Activated naive CD4-positive, alpha-beta T cell treated with anti-CD3 and anti-CD28 coated beads, Interleukin-2, amount 50 U/mL, for 24 hours (primary cell): ENCODE measurements at regions not wholly inside any gene's neighbourhood (a gene's known extent, or its start where the extent isn't known, plus 50 kb on each side); places are given as distances from the start of the nearest gene placed in this dataset.

Source experiments
- H3K27ac Mint-ChIP-seq: one replicate; pipeline ENCODE4 v1.8.0; 2021; ENCODE audit warnings: mild to moderate bottlenecking, mixed read lengths
- H3K27me3 Mint-ChIP-seq: one replicate; pipeline ENCODE4 v1.8.0; 2021; ENCODE audit warnings: mixed read lengths
- H3K36me3 Mint-ChIP-seq: one replicate; pipeline ENCODE4 v1.8.0; 2021; ENCODE audit warnings: mixed read lengths
- H3K4me1 Mint-ChIP-seq: one replicate; pipeline ENCODE4 v1.8.0; 2021; ENCODE audit warnings: mixed read lengths
- H3K4me3 Mint-ChIP-seq: one replicate; pipeline ENCODE4 v1.8.0; 2021; ENCODE audit warnings: mild to moderate bottlenecking, mixed read lengths
- H3K9me3 Mint-ChIP-seq: one replicate; pipeline ENCODE4 v1.8.0; 2021; ENCODE audit warnings: mixed read lengths

DNA sequence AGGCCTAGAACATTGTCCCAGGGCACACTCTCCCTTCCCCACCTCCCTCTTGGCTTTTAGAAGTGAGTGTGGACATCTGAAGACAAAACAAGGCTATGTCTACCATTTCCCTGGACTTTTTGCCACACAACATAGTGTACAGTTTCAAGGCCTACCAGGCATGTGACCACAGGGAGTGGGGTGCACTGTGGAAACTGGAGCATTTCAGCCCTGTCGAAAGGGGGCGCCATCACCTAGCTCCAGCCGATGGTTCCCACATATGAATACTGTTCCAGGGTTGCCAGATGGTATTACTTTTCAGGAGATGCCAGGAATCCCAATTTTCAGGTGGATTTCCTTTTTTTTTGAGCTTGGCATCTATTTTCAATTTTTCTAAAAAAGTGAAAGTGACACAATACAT is 140.7 kb downstream of the KATNIP start:
- no peaks in the 10 kb centered on the region for H3K4me1 Mint-ChIP-seq
- H3K27ac Mint-ChIP-seq, result no peak overlapping the region

DNA sequence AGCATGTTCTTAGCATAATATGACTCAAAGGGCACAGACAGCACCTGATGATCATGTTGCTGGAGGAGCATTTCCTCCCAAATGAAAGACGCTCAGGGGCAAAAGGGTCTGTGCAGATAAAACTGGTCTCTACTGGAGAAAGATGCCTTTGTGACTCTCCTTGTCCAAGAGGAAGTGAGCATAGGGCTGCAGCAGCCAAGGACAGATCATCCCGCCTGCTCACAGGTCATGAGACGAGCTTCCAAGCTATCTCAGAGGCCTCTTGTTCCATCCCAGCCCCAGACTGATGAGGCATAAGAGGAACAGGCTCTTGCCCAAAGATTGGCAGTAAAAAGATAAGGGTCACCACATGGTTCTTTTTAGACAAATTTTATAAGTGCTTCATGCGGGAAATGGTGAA is 141.8 kb downstream of the KATNIP start:
- no peak overlapping the region for H3K27ac Mint-ChIP-seq
- H3K9me3 Mint-ChIP-seq, result peaks cover 5% of the 10 kb centered on the region
- no peak overlapping the region for H3K4me3 Mint-ChIP-seq
- peaks cover 2% of the 10 kb centered on the region for H3K36me3 Mint-ChIP-seq
- H3K27me3 Mint-ChIP-seq, result no peaks in the 10 kb centered on the region
- H3K4me1 Mint-ChIP-seq, result no peaks in the 10 kb centered on the region

More for the DNA sequence above, 140.7 kb downstream of the KATNIP start:
- Mint-ChIP-seq H3K9me3 (no peaks in the 10 kb centered on the region), H3K27me3 (no peaks in the 10 kb centered on the region), H3K4me3 (no peak overlapping the region), H3K36me3 (no peaks in the 10 kb centered on the region)

DNA sequence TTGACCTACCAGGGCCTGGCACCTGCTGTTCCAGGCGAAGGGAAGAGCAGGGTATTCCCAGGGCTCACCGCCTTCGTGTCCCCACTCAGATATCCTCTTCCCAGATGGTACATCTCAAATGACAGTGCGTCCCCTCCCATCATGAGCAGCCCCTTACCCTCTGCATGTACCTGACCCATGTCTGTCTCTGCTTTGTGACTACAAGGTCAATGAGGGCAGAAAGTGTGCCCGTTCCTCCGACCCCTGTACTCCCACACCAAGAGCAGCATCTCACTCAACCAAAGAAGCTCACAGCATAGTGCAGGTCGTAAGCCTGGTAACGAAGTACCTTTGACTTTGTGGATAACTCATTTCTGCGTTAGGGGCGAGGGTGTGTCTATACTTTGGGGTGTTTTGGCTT is 142.6 kb downstream of the KATNIP start:
- Mint-ChIP-seq H3K4me1 (no peaks in the 10 kb centered on the region), H3K27ac (no peak overlapping the region), H3K9me3 (peaks cover 5% of the 10 kb centered on the region), H3K36me3 (peaks cover 2% of the 10 kb centered on the region), H3K4me3 (no peak overlapping the region), H3K27me3 (no peaks in the 10 kb centered on the region)

DNA sequence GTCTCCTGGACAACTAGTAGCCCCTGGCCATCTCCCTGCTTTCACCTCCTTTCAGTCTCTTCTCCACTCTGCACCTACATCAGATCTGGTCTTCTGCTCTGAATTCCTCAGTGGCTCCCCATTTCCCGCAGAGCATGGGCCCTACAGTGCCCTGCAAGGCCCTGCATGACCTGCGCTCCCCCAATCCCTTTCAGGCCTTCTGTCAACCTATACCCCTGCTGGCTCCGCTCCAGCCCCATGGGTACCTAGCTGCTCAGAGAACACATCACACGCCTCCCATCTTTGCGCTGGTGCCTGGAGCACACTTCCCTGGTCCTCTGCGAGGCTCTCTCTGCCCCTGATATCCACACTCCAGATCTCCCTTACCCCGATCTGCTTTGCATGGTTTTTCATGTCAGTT is 145.2 kb downstream of the KATNIP start:
- Mint-ChIP-seq H3K9me3 (peaks cover 5% of the 10 kb centered on the region), H3K36me3 (peaks cover 6% of the 10 kb centered on the region), H3K4me3 (no peak overlapping the region), H3K27me3 (no peaks in the 10 kb centered on the region), H3K27ac (no peak overlapping the region), H3K4me1 (no peaks in the 10 kb centered on the region)

DNA sequence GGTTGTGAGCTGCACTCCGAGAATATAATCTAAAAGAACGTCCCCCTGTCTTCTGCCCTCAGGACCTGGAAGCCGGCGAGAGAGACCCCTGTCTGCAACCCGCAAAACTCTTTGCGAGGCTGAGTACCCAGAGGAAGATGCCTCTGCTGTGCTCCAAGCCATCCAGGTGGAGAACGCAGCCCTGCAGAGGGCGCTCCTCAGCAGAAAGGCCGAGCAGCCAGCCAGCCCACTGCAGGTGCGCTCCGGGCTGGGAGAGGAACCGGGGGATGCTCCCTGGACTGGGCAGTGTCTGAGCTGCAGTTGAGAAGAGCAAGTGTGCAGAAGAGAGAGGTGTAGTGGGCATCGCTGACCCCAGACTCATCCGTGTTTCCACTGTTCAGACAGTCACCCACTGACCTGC is 148.3 kb downstream of the KATNIP start:
- Mint-ChIP-seq H3K9me3 (peaks cover 5% of the 10 kb centered on the region), H3K4me1 (no peaks in the 10 kb centered on the region), H3K27me3 (no peaks in the 10 kb centered on the region), H3K27ac (no peak overlapping the region), H3K36me3 (peaks cover 8% of the 10 kb centered on the region), H3K4me3 (no peak overlapping the region)

DNA sequence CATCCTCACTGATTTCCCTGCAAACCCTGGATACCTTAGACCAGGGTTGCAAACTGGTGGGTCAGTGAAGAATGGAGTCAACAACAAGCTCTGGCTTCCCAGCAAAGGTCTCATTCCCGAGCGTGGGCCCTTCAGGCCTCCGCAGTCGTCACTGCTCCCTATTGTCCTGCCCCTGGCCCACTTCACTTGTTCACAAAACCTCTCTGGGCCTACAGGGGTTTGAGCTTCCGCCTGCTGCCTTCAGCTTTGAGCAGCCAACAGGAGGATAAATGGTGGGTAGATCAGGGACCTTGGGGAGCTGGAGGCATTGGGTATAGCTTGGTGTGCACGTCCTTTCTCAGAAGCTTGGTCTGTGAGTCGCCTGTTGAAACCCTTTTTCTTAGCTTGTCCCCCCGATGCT is 148.8 kb downstream of the KATNIP start:
- peaks cover 5% of the 10 kb centered on the region for H3K9me3 Mint-ChIP-seq
- no peak overlapping the region for H3K4me3 Mint-ChIP-seq
- no peaks in the 10 kb centered on the region for H3K27me3 Mint-ChIP-seq
- H3K36me3 Mint-ChIP-seq, result peaks cover 8% of the 10 kb centered on the region
- no peaks in the 10 kb centered on the region for H3K4me1 Mint-ChIP-seq
- H3K27ac Mint-ChIP-seq, result no peak overlapping the region

DNA sequence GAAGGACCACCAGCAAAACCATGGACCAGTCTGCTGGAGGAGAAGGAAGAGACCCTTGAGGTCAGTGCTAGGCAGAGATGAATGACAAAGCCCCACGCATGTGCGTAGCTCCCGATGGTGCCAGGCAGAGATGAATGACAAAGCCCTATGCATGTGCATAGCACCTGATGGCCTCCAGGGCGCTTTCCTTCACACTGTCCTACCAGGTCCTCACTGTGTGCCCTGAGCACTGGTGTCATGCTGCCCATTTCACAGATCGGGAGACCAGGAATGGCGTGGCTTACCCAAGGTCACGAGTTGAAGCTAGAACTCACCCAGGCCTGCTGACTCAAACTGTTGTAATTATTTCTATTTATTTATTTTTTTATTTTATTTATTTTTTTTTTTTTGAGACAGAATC is 149.6 kb downstream of the KATNIP start:
- Mint-ChIP-seq H3K27ac (no peak overlapping the region), H3K4me3 (no peak overlapping the region), H3K36me3 (peaks cover 10% of the 10 kb centered on the region), H3K27me3 (no peaks in the 10 kb centered on the region), H3K4me1 (no peaks in the 10 kb centered on the region), H3K9me3 (peaks cover 5% of the 10 kb centered on the region)

DNA sequence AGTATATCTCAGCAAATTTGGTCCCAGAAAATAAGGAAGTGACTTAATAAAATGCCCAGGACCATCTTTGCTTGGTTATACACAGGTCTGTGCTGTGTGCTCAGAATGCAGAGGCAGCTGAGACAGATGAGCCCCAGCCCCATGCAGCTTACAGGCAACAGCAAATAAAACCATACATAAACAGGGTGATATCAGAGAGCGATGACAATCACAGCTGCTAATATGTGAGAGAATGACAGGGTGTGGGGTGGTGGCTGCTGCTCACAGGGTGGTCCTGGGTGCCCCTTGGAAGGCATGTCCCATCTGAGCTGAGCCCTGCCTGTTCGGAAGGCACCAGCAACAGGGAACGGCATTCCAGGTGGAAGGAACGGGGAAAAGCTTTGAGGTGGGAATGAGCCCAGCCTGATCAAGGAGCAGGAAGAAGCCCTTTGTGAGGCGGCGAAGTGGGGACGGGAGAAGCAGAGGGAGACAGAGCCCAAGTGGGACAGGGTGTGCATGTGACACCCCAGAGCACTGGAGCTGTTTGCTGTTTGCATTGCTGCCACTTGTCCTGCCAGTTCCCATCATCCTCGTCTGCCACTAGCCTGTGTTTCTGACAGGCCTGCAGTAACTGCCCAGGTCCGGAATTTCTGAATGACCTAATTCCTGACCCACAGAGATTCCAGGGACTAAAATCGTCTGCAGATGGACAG is 150.5 kb downstream of the KATNIP start:
- Mint-ChIP-seq H3K27ac (no peak overlapping the region), H3K9me3 (peaks cover 5% of the 10 kb centered on the region), H3K4me3 (no peak overlapping the region), H3K36me3 (peaks cover 10% of the 10 kb centered on the region), H3K4me1 (no peaks in the 10 kb centered on the region), H3K27me3 (no peaks in the 10 kb centered on the region)

DNA sequence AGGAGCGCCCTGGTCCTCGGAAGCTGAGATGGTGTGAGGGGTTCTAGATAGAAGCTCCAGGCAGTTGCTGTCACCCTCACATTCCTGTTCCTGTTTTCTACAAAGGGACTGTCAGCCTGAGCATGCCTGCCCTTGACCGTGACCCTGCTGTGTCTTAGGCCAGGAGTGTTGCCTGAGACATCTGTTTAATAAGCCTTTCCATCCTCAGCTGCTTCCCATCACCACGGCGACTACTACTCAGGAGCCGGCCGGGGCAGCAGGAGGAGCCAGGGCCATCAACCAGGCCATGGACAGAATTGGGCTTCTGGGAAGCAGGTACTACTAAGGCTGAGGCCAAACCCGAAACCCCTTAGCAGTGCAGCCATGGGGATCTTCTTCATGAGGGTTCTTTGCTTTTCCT is 151.4 kb downstream of the KATNIP start:
- Mint-ChIP-seq H3K4me3 (no peak overlapping the region), H3K36me3 (peaks cover 9% of the 10 kb centered on the region), H3K27me3 (no peaks in the 10 kb centered on the region), H3K4me1 (no peaks in the 10 kb centered on the region), H3K27ac (no peak overlapping the region), H3K9me3 (peaks cover 2% of the 10 kb centered on the region)

DNA sequence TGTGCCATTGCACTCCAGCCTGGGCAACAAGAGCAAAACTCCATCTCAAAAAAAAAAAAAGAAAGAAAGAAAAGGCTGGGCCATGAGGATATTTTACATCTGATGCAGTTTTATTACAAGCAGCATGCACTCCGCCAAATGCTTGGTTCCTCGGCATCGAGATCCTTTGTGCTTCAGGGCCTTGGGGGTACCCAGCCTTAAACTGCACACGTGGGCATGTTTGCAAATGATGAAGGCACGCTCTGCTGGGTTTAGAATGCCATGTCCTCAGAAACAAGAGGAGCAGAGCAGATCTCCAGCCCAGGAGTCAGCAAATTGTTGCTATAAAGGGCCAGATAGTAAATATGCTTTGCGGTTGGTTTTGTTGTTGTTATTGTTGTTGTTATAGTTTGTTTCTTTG is 153.2 kb downstream of the KATNIP start:
- no peaks in the 10 kb centered on the region for H3K27me3 Mint-ChIP-seq
- H3K4me1 Mint-ChIP-seq, result no peaks in the 10 kb centered on the region
- H3K36me3 Mint-ChIP-seq, result peaks cover 8% of the 10 kb centered on the region
- H3K4me3 Mint-ChIP-seq, result no peak overlapping the region
- H3K27ac Mint-ChIP-seq, result no peak overlapping the region
- H3K9me3 Mint-ChIP-seq, result no peaks in the 10 kb centered on the region

DNA sequence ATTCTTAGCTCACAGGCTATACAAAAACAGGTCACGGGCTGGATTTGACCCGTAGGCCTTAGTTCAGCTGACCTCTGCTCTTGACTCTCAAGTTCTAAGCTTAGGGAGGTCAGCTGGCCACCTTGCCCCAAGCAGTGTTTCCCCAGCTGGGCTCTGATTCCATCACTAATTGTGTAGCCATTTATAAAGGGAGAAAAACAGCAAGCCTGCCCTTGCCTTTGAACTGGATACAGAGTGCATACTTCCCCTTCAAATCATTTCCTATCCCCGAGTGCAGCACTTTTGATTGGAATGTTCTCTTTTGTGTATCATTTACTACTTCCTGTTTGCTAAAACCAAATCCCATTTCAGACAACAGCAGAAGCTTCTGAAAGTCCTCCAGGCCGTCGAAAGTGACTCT is 153.6 kb downstream of the KATNIP start:
- no peaks in the 10 kb centered on the region for H3K9me3 Mint-ChIP-seq
- H3K27ac Mint-ChIP-seq, result no peak overlapping the region

DNA sequence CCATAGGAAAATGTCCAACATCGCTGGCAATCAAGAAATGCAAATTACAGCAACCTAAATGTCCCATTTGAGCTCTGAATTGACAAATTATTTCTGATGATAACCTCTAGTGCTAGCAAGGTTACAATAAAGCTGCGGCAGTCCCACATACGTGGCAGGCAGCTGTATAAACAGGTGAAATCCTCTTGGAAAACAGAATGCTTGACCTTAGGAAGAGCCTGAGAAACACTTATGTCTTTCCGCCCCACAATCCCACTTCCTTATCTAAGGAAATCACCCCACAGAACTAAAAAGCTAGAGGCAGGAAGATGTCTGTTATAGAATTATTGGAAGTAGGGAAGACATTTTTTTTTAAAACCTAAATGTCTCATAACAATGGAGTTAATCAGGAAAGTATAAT is 154.3 kb downstream of the KATNIP start:
- H3K4me3 Mint-ChIP-seq, result no peak overlapping the region
- H3K4me1 Mint-ChIP-seq, result no peaks in the 10 kb centered on the region
- H3K9me3 Mint-ChIP-seq, result no peaks in the 10 kb centered on the region
- H3K27me3 Mint-ChIP-seq, result no peaks in the 10 kb centered on the region
- H3K36me3 Mint-ChIP-seq, result peaks cover 8% of the 10 kb centered on the region
- no peak overlapping the region for H3K27ac Mint-ChIP-seq

More for the DNA sequence above, 153.6 kb downstream of the KATNIP start:
- no peaks in the 10 kb centered on the region for H3K4me1 Mint-ChIP-seq
- H3K27me3 Mint-ChIP-seq, result no peaks in the 10 kb centered on the region
- H3K4me3 Mint-ChIP-seq, result no peak overlapping the region
- peaks cover 10% of the 10 kb centered on the region for H3K36me3 Mint-ChIP-seq

DNA sequence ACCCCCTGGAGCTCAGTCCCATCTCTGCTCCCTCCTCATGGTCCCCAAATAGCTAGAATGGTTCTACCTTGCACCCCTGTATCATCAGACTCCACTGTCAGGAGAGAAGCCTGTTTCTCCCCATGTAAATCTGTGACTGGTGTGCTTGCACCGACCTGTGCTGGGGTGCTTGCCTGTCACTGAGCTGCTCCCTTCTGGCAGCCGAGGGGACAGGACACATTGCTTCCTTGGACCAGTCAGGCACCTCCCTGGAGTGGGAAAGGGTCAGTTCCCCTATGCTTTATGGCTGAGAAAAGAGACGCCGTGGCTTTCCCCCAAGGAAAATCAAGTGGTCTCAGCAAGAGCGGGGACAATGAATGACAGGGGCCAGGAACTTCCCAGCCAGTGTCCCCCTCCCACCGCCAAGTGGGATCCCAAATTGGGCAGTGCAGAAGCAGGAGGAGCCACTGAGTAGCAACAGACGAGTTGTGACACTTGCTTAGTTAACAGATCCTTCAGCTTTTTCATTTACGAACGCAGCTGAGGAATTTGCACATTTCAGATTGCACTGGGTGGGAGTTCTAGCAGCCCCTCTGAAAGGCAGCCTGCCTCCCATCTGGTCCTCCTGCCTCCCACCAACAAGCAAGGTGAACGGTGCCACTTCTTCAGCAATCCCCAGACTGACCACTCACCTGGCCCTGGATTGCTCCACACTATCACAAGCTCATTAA is 156.4 kb downstream of the KATNIP start:
- Mint-ChIP-seq H3K27ac (no peak overlapping the region), H3K4me1 (no peaks in the 10 kb centered on the region), H3K4me3 (no peak overlapping the region), H3K9me3 (no peaks in the 10 kb centered on the region), H3K36me3 (peaks cover 5% of the 10 kb centered on the region), H3K27me3 (no peaks in the 10 kb centered on the region)

DNA sequence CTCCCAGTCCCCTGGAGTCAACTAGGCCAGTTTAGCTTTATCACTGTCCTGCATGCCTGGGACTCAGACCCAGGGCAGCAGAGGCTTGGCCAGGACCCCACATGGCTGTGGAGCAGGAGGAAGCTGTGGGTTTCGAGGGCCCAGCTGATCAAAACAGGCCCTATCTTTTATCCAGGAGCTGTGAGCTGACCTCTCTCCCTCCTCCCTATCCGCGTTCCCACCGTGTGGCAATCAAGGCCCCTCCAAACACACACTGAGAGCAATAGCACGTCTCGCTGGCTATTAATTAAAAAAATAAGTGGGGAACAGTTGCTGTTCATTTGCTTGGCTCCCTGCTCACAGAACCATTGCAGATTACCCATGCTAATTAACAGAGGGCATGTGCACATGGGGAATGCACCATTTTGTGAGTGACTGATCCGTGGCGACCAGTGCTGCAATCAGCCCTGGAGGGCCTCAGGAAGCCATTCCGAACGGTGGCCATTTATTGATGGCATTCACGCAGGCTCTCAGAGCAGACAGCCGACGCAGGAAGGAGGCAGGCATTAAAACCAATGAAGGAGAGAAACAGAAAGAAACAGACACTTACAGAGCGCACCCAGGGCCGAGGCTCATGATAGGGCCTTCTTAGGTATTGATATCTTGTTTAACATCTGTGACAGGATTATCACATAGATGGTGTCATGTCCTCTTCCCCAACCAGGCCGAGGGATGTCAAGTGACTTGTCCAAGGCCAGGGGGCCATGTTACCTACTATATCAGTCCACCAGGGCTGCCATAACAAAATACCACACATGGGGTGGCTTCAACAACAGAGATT is 157.1 kb downstream of the KATNIP start:
- Mint-ChIP-seq H3K27me3 (no peaks in the 10 kb centered on the region), H3K9me3 (no peaks in the 10 kb centered on the region), H3K36me3 (peaks cover 5% of the 10 kb centered on the region), H3K4me3 (no peak overlapping the region), H3K4me1 (no peaks in the 10 kb centered on the region), H3K27ac (no peak overlapping the region)

DNA sequence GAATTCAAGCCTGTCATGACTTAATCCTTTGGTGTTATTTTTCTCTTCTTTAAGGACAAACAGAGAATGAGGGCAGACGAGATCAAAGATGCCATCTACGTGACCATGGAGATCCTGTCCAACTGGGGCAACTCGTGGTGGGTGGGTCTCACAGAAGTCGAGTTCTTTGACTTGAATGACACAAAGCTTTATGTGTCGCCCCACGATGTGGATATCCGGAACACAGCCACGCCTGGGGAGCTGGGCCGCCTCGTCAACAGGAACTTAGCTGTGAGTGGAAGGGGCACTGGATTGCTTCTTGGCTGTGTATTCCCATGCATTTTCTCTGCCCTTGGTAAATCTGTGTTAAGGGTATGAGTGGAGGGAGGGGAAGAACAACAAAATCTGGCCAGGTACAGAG is 158.7 kb downstream of the KATNIP start:
- no peaks in the 10 kb centered on the region for H3K27me3 Mint-ChIP-seq
- H3K27ac Mint-ChIP-seq, result no peak overlapping the region
- H3K9me3 Mint-ChIP-seq, result no peaks in the 10 kb centered on the region
- no peaks in the 10 kb centered on the region for H3K4me1 Mint-ChIP-seq
- H3K4me3 Mint-ChIP-seq, result no peak overlapping the region
- peaks cover 5% of the 10 kb centered on the region for H3K36me3 Mint-ChIP-seq

DNA sequence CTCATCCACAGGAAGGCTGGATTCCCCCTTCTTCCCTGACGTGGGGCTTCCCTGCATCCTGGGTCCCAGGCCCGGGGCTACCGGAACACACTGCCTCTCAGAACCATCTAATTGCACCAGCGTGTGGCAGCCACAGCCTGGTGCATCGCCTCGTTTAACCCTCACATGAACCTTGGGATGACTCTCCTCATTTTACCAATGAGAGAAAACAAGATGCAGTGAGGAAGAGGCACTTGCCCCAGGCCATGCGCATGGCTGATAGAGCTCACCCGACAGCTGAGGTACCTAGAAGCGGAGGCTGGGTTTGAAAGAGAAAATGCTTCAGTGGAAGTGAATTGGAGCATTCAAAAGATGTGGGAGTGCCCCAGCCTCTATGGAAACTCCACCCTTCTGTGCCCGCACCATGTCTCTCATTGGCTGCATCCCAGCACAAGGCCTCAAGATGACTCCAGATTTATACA is 162.3 kb downstream of the KATNIP start:
- no peak overlapping the region for H3K4me3 Mint-ChIP-seq
- H3K27ac Mint-ChIP-seq, result no peak overlapping the region
- H3K27me3 Mint-ChIP-seq, result no peaks in the 10 kb centered on the region
- no peaks in the 10 kb centered on the region for H3K9me3 Mint-ChIP-seq
- peaks cover 17% of the 10 kb centered on the region for H3K36me3 Mint-ChIP-seq
- H3K4me1 Mint-ChIP-seq, result no peaks in the 10 kb centered on the region
